ENCODE measurements at regions not wholly inside any gene's neighbourhood (a gene's known extent, or its start where the extent isn't known, plus 50 kb on each side); places are given as distances from the start of the nearest gene placed in this dataset.

DNA sequence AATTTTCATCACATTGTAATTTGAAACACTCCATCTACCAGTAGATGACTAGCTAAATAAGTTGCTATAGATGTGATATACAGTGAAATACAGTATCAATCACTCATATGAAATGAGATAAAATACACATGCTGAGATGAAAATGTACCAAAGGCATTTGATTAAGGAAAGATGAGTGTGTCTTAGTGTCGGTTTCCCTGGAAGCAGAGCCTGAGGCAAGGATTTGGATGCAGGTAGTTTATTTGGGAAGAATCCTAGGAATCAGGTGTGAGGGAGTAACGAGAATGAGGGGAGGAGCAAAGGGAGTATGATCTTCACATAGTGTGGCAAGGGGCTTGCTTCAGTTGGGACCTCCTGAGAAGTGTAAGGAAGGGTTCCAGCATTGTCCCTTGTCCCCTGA, 188.2 kb upstream of the CTBP2 start:
- TF ChIP-seq, protein P1, sequence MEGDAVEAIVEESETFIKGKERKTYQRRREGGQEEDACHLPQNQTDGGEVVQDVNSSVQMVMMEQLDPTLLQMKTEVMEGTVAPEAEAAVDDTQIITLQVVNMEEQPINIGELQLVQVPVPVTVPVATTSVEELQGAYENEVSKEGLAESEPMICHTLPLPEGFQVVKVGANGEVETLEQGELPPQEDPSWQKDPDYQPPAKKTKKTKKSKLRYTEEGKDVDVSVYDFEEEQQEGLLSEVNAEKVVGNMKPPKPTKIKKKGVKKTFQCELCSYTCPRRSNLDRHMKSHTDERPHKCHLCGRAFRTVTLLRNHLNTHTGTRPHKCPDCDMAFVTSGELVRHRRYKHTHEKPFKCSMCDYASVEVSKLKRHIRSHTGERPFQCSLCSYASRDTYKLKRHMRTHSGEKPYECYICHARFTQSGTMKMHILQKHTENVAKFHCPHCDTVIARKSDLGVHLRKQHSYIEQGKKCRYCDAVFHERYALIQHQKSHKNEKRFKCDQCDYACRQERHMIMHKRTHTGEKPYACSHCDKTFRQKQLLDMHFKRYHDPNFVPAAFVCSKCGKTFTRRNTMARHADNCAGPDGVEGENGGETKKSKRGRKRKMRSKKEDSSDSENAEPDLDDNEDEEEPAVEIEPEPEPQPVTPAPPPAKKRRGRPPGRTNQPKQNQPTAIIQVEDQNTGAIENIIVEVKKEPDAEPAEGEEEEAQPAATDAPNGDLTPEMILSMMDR (IDR thresholded peaks at IDR 0.05; ENCODE audit: extremely low read depth in 1 of 2, insufficient read depth in 1 of 2, low read depth in 1 of 2, low read length in 2 of 2): no peak
- no peak for TF ChIP-seq POLR2AphosphoS5 (IDR thresholded peaks at IDR 0.05; ENCODE audit: insufficient read depth, low read depth, low read length)
- no peak for TF ChIP-seq JUN (IDR thresholded peaks at IDR 0.05; ENCODE audit: borderline replicate concordance, insufficient read depth, insufficient read length, low read depth)
- no peak for TF ChIP-seq POLR2A (IDR thresholded peaks at IDR 0.05; ENCODE audit: low read depth, low read length)
- TF ChIP-seq FOS (IDR thresholded peaks at IDR 0.05; ENCODE audit: borderline replicate concordance, insufficient read depth, low read length): no peak
- TF ChIP-seq EZH2 (IDR thresholded peaks at IDR 0.05; ENCODE audit: borderline replicate concordance, low read depth, low read length, severe bottlenecking): no peak
- no peak for TF ChIP-seq MYC (IDR thresholded peaks at IDR 0.05; ENCODE audit: low read depth, low read length)
- TF ChIP-seq, protein P2, sequence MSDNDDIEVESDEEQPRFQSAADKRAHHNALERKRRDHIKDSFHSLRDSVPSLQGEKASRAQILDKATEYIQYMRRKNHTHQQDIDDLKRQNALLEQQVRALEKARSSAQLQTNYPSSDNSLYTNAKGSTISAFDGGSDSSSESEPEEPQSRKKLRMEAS (IDR thresholded peaks at IDR 0.05; ENCODE audit: insufficient read depth, insufficient read length): no peak
- TF ChIP-seq GATA2 (IDR thresholded peaks at IDR 0.05; ENCODE audit: insufficient read depth, insufficient read length, low read depth, low read length): no peak
